ENCODE measurements at regions not wholly inside any gene's neighbourhood (a gene's known extent, or its start where the extent isn't known, plus 50 kb on each side); places are given as distances from the start of the nearest gene placed in this dataset.

- TF ChIP-seq PHF8 (conservative IDR thresholded peaks at IDR 0.05; ENCODE audit: low read depth, low read length) = no peak
Measured at GRCh38 chrX:57741107-57741506, 61.0 kb upstream of the NLRP2B start (continued).

GRCh38 chrX:57737881-57738280, 57.8 kb upstream of the NLRP2B start:
- Histone ChIP-seq H3K4ac (replicated peaks; ENCODE audit: insufficient read length, low read depth, low read length) (no peak overlapping the region), H3K79me2 (ENCODE audit: control insufficient read depth in 1 of 2, insufficient read depth in 2 of 2, low read length in 2 of 2) (no peaks in the 10 kb centered on the region), H2BK15ac (ENCODE audit: low read length) (no peak overlapping the region), H3K18ac (ENCODE audit: extremely low read depth, low read length) (no peak overlapping the region), H2BK12ac (ENCODE audit: low read depth, low read length) (no peak overlapping the region), H3K56ac (replicated peaks; ENCODE audit: insufficient read length, low read depth, low read length) (no peak overlapping the region), H3K23ac (ENCODE audit: insufficient read length) (no peak overlapping the region), H4K20me1 (replicated peaks in 1 of 2; ENCODE audit: control insufficient read depth in 1 of 2, insufficient read depth in 2 of 2, low read length in 2 of 2) (no peaks in the 10 kb centered on the region), H2BK5ac (ENCODE audit: low read depth, low read length) (no peak overlapping the region), H2BK20ac (ENCODE audit: low read length) (no peak overlapping the region), H2BK120ac (replicated peaks; ENCODE audit: low read depth, low read length) (no peak overlapping the region), H3K79me1 (ENCODE audit: low read depth, low read length) (no peaks in the 10 kb centered on the region), H4K8ac (ENCODE audit: extremely low read depth, insufficient read depth, low read length) (no peak overlapping the region), H3K4me1 (replicated peaks in 1 of 4; ENCODE audit: control insufficient read depth in 3 of 4, insufficient read depth in 4 of 4, low read length in 3 of 4) (no peaks in the 10 kb centered on the region), H4K5ac (ENCODE audit: insufficient read length, low read depth, low read length) (no peak overlapping the region), H3K14ac (ENCODE audit: insufficient read length) (no peak overlapping the region), H3K27me3 (replicated peaks in 1 of 4; ENCODE audit: control insufficient read depth in 3 of 4, extremely low read depth in 1 of 4, insufficient read depth in 3 of 4, low read length in 3 of 4) (no peaks in the 10 kb centered on the region), H2AFZ (ENCODE audit: low read length) (no peak overlapping the region), H3K4me2 (ENCODE audit: insufficient read depth in 1 of 2, low read depth in 2 of 2, low read length in 2 of 2) (no peak overlapping the region), H3K9ac (replicated peaks in 1 of 4; ENCODE audit: extremely low read depth in 1 of 4, low read depth in 3 of 4, low read length in 3 of 4) (no peak overlapping the region), H3K27ac (ENCODE audit: low read depth, low read length) (no peak overlapping the region), H3K23me2 (ENCODE audit: low read depth, low read length) (no peaks in the 10 kb centered on the region), H4K91ac (replicated peaks; ENCODE audit: insufficient read length, low read length) (no peak overlapping the region), H3K36me3 (ENCODE audit: control insufficient read depth in 2 of 4, insufficient read depth in 4 of 4, low read length in 3 of 4) (no peaks in the 10 kb centered on the region; a peak in 1 of 8 replicates), H3K9me3 (ENCODE audit: insufficient read depth in 2 of 2, low read depth in 1 of 2, low read length in 1 of 2) (peaks cover 9 to 30% of the 10 kb centered on the region in 2 experiments; a peak in 3 of 4 replicates), H3K4me3 (ENCODE audit: extremely low read depth in 1 of 4, insufficient read depth in 2 of 4, low read depth in 3 of 4, low read length in 4 of 4) (no peak overlapping the region), H2AK5ac (ENCODE audit: low read depth, low read length) (no peak overlapping the region)
- DNase-seq (ENCODE audit: low read depth in 1 of 2, low spot score in 2 of 2) = no peak
- ChIA-PET POLR2A (ENCODE audit: partially characterized antibody) (no interaction called here), CTCF (ENCODE audit: partially characterized antibody) (interaction anchor here (0.5 kb wide), 1 partner anchor 61 kb away, joined by 3 read pairs; no protein-coding TSS in a partner anchor)
- FAIRE-seq = no peak
- no peak for TF ChIP-seq NRF1 (IDR thresholded peaks at IDR 0.05; ENCODE audit: low read depth, low read length)
- TF ChIP-seq SP4 (IDR thresholded peaks at IDR 0.05; ENCODE audit: low read length) = no peak
- TF ChIP-seq CHD2 (IDR thresholded peaks at IDR 0.05; ENCODE audit: low read length) = no peak
- no peak for TF ChIP-seq SIX5 (IDR thresholded peaks at IDR 0.05; ENCODE audit: low read depth, low read length)
- TF ChIP-seq EZH2 (IDR thresholded peaks at IDR 0.05; ENCODE audit: low read depth, low read length, severe bottlenecking) = no peak
- TF ChIP-seq E2F6 (IDR thresholded peaks at IDR 0.05) = no peak
- no peak for TF ChIP-seq NANOG (IDR thresholded peaks at IDR 0.05; ENCODE audit: insufficient read depth, low read depth, low read length, poor library complexity, severe bottlenecking)
- TF ChIP-seq BRCA1 (IDR thresholded peaks at IDR 0.05; ENCODE audit: low read depth, low read length) = no peak
- TF ChIP-seq CEBPB (IDR thresholded peaks at IDR 0.05; ENCODE audit: low read depth, low read length) = no peak
- TF ChIP-seq HDAC6 (IDR thresholded peaks at IDR 0.05; ENCODE audit: low read depth, low read length) = no peak
